ENCODE measurements at regions not wholly inside any gene's neighbourhood (a gene's known extent, or its start where the extent isn't known, plus 50 kb on each side); places are given as distances from the start of the nearest gene placed in this dataset.
"Not testable (repeated sequence)": the region's sequence is repeated elsewhere in the genome, so short reads cannot be mapped to it uniquely, and the experiment has no call there.

GRCh38 chr5:41995193-41995592, 70.1 kb downstream of the FBXO4 start:
- no peak overlapping the region for H3K27ac Mint-ChIP-seq
- no peaks in the 10 kb centered on the region for H3K27me3 Mint-ChIP-seq (ENCODE audit: insufficient read depth)
- no peak overlapping the region for H3K4me3 Mint-ChIP-seq
- no peaks in the 10 kb centered on the region for H3K4me1 Mint-ChIP-seq (ENCODE audit: low read depth)
- no peak for DNase-seq (ENCODE audit: low spot score)
- H3K9me3 Mint-ChIP-seq: no peaks in the 10 kb centered on the region
- intact Hi-C loops (cut with micrococcal nuclease): no loop called here
- no peaks in the 10 kb centered on the region for H3K36me3 Mint-ChIP-seq (ENCODE audit: low read depth)

- Mint-ChIP-seq H3K4me1 (ENCODE audit: low read depth) (no peaks in the 10 kb centered on the region), H3K4me3 (no peak overlapping the region), H3K27me3 (ENCODE audit: insufficient read depth) (peaks cover 4% of the 10 kb centered on the region), H3K27ac (no peak overlapping the region), H3K9me3 (peaks cover 4% of the 10 kb centered on the region), H3K36me3 (ENCODE audit: low read depth) (no peaks in the 10 kb centered on the region)
- no peak for DNase-seq (ENCODE audit: low spot score)
- intact Hi-C loops (cut with micrococcal nuclease): loop anchor here (5.0 kb wide), 1 partner anchor 886 kb away; no protein-coding TSS in a partner anchor
Observed at GRCh38 chr5:42001673-42002072, 76.6 kb downstream of the FBXO4 start.

- H3K27me3 Mint-ChIP-seq (ENCODE audit: insufficient read depth); DNase-seq (ENCODE audit: low spot score); H3K4me1 Mint-ChIP-seq (ENCODE audit: low read depth); H3K27ac Mint-ChIP-seq; H3K4me3 Mint-ChIP-seq; H3K9me3 Mint-ChIP-seq; H3K36me3 Mint-ChIP-seq (ENCODE audit: low read depth): not testable (repeated sequence)
- intact Hi-C loops (cut with micrococcal nuclease): loop anchor here (5.0 kb wide), 1 partner anchor 883 kb away; no protein-coding TSS in a partner anchor
Observed at GRCh38 chr5:42003852-42004251, 78.8 kb downstream of the FBXO4 start.

GRCh38 chr5:42005561-42006153, 80.6 kb downstream of the FBXO4 start:
- Mint-ChIP-seq H3K4me1 (ENCODE audit: low read depth) (no peaks in the 10 kb centered on the region), H3K27ac (no peak overlapping the region), H3K9me3 (peaks cover 4% of the 10 kb centered on the region), H3K4me3 (no peak overlapping the region), H3K27me3 (ENCODE audit: insufficient read depth) (peaks cover 4% of the 10 kb centered on the region), H3K36me3 (ENCODE audit: low read depth) (no peaks in the 10 kb centered on the region)
- intact Hi-C loops (cut with micrococcal nuclease): loop anchor here (1.0 to 5.0 kb wide), 3 partner anchors 149 to 762 kb away; no protein-coding TSS in a partner anchor
- DNase-seq (ENCODE audit: low spot score): no peak

- Mint-ChIP-seq H3K4me3 (no peak overlapping the region), H3K27ac (no peak overlapping the region), H3K27me3 (ENCODE audit: insufficient read depth) (peaks cover 7% of the 10 kb centered on the region), H3K9me3 (no peaks in the 10 kb centered on the region), H3K36me3 (ENCODE audit: low read depth) (no peaks in the 10 kb centered on the region), H3K4me1 (ENCODE audit: low read depth) (no peaks in the 10 kb centered on the region)
- intact Hi-C loops (cut with micrococcal nuclease): no loop called here
- DNase-seq (ENCODE audit: low spot score): no peak
Observed at GRCh38 chr5:42013561-42013960, 88.5 kb downstream of the FBXO4 start.

- H3K9me3 Mint-ChIP-seq: no peaks in the 10 kb centered on the region
- H3K27me3 Mint-ChIP-seq (ENCODE audit: insufficient read depth): peaks cover 9% of the 10 kb centered on the region
- no peaks in the 10 kb centered on the region for H3K36me3 Mint-ChIP-seq (ENCODE audit: low read depth)
- H3K27ac Mint-ChIP-seq: no peak overlapping the region
- DNase-seq (ENCODE audit: low spot score): no peak
- no peaks in the 10 kb centered on the region for H3K4me1 Mint-ChIP-seq (ENCODE audit: low read depth)
- intact Hi-C loops (cut with micrococcal nuclease): no loop called here
- no peak overlapping the region for H3K4me3 Mint-ChIP-seq
Observed at GRCh38 chr5:42015254-42015653, 90.2 kb downstream of the FBXO4 start.

- no peak for DNase-seq (ENCODE audit: low spot score)
- Mint-ChIP-seq H3K4me3 (no peak overlapping the region), H3K27me3 (ENCODE audit: insufficient read depth) (peaks cover 9% of the 10 kb centered on the region), H3K4me1 (ENCODE audit: low read depth) (no peaks in the 10 kb centered on the region), H3K27ac (no peak overlapping the region), H3K36me3 (ENCODE audit: low read depth) (no peaks in the 10 kb centered on the region), H3K9me3 (no peaks in the 10 kb centered on the region)
- intact Hi-C loops (cut with micrococcal nuclease): no loop called here
Observed at GRCh38 chr5:42015681-42016080, 90.6 kb downstream of the FBXO4 start.

- peaks cover 11% of the 10 kb centered on the region for H3K27me3 Mint-ChIP-seq (ENCODE audit: insufficient read depth)
- H3K27ac Mint-ChIP-seq: no peak overlapping the region
- no peak overlapping the region for H3K4me3 Mint-ChIP-seq
- H3K4me1 Mint-ChIP-seq (ENCODE audit: low read depth): no peaks in the 10 kb centered on the region
- H3K36me3 Mint-ChIP-seq (ENCODE audit: low read depth): no peaks in the 10 kb centered on the region
- DNase-seq (ENCODE audit: low spot score): no peak
- intact Hi-C loops (cut with micrococcal nuclease): no loop called here
- H3K9me3 Mint-ChIP-seq: no peaks in the 10 kb centered on the region
Observed at GRCh38 chr5:42020788-42021530, 95.9 kb downstream of the FBXO4 start.

- no peaks in the 10 kb centered on the region for H3K36me3 Mint-ChIP-seq (ENCODE audit: low read depth)
- H3K9me3 Mint-ChIP-seq: no peaks in the 10 kb centered on the region
- H3K4me1 Mint-ChIP-seq (ENCODE audit: low read depth): no peaks in the 10 kb centered on the region
- no peak for DNase-seq (ENCODE audit: low spot score)
- H3K4me3 Mint-ChIP-seq: no peak overlapping the region
- intact Hi-C loops (cut with micrococcal nuclease): no loop called here
- H3K27ac Mint-ChIP-seq: no peak overlapping the region
- H3K27me3 Mint-ChIP-seq (ENCODE audit: insufficient read depth): peaks cover 11% of the 10 kb centered on the region
Observed at GRCh38 chr5:42021923-42022322, 96.8 kb downstream of the FBXO4 start.

- DNase-seq (ENCODE audit: low spot score): no peak
- H3K4me1 Mint-ChIP-seq (ENCODE audit: low read depth): no peaks in the 10 kb centered on the region
Observed at GRCh38 chr5:42022383-42022972, 97.4 kb downstream of the FBXO4 start.

GRCh38 chr5:42026446-42026845, 101.4 kb downstream of the FBXO4 start:
- Mint-ChIP-seq H3K36me3 (ENCODE audit: low read depth) (no peaks in the 10 kb centered on the region), H3K4me1 (ENCODE audit: low read depth) (no peaks in the 10 kb centered on the region), H3K4me3 (no peak overlapping the region), H3K27ac (no peak overlapping the region), H3K27me3 (ENCODE audit: insufficient read depth) (peaks cover 7% of the 10 kb centered on the region), H3K9me3 (no peaks in the 10 kb centered on the region)
- DNase-seq (ENCODE audit: low spot score): no peak
- intact Hi-C loops (cut with micrococcal nuclease): no loop called here

More at GRCh38 chr5:42022383-42022972, 97.4 kb downstream of the FBXO4 start:
- H3K27ac Mint-ChIP-seq: no peak overlapping the region
- peaks cover 11% of the 10 kb centered on the region for H3K27me3 Mint-ChIP-seq (ENCODE audit: insufficient read depth)
- no peaks in the 10 kb centered on the region for H3K9me3 Mint-ChIP-seq
- H3K36me3 Mint-ChIP-seq (ENCODE audit: low read depth): no peaks in the 10 kb centered on the region
- H3K4me3 Mint-ChIP-seq: no peak overlapping the region
- intact Hi-C loops (cut with micrococcal nuclease): no loop called here

GRCh38 chr5:42032137-42032536, 107.1 kb downstream of the FBXO4 start:
- DNase-seq (ENCODE audit: low spot score): no peak
- H3K36me3 Mint-ChIP-seq (ENCODE audit: low read depth): no peaks in the 10 kb centered on the region
- peaks cover 5% of the 10 kb centered on the region for H3K27me3 Mint-ChIP-seq (ENCODE audit: insufficient read depth)
- no peak overlapping the region for H3K4me3 Mint-ChIP-seq
- H3K9me3 Mint-ChIP-seq: no peaks in the 10 kb centered on the region
- intact Hi-C loops (cut with micrococcal nuclease): no loop called here
- H3K4me1 Mint-ChIP-seq (ENCODE audit: low read depth): no peaks in the 10 kb centered on the region
- no peak overlapping the region for H3K27ac Mint-ChIP-seq

- H3K4me1 Mint-ChIP-seq (ENCODE audit: low read depth): no peaks in the 10 kb centered on the region
- intact Hi-C loops (cut with micrococcal nuclease): no loop called here
- no peaks in the 10 kb centered on the region for H3K36me3 Mint-ChIP-seq (ENCODE audit: low read depth)
- H3K27me3 Mint-ChIP-seq (ENCODE audit: insufficient read depth): peaks cover 5% of the 10 kb centered on the region
- H3K27ac Mint-ChIP-seq: no peak overlapping the region
- DNase-seq (ENCODE audit: low spot score): no peak
- H3K9me3 Mint-ChIP-seq: no peaks in the 10 kb centered on the region
- H3K4me3 Mint-ChIP-seq: no peak overlapping the region
Observed at GRCh38 chr5:42035526-42035925, 110.4 kb downstream of the FBXO4 start.
